Tibial nerve (tissue), 4 donors: ENCODE measurements at regions not wholly inside any gene's neighbourhood (a gene's known extent, or its start where the extent isn't known, plus 50 kb on each side); places are given as distances from the start of the nearest gene placed in this dataset.

Experiments
- DNase-seq, 2 donors: peaks; one replicate each; pipeline ENCODE4 v3.0.0-alpha.2; 2019; ENCODE audit warnings: low spot score in 2 of 2
- H3K27ac ChIP-seq, 4 donors: fragments of 200-600 bp; sonication (generic) in 3 of 4; one replicate each; pipeline ENCODE4 v1.5.1; 2017 to 2019; ENCODE audit warnings: mild to moderate bottlenecking in 1 of 4
- H3K27me3 ChIP-seq, 2 donors: fragments of 200-600 bp; sonication (generic) in 1 of 2; one replicate each; pipeline versions ENCODE4 v1.5.1 to v1.6.0; 2017 to 2019
- H3K36me3 ChIP-seq, 3 donors: fragments of 200-600 bp; sonication (generic); one replicate each; pipeline ENCODE4 v1.5.1; 2018 to 2019
- H3K4me1 ChIP-seq, 4 donors: fragments of 200-600 bp; sonication (generic) in 3 of 4; one replicate each; pipeline ENCODE4 v1.5.1; 2017 to 2019
- H3K4me3 ChIP-seq, 4 donors: fragments of 200-600 bp; sonication (generic) in 3 of 4; one replicate each; pipeline ENCODE4 v1.5.1; 2017 to 2019; ENCODE audit warnings: mild to moderate bottlenecking in 1 of 4, moderate library complexity in 1 of 4
- H3K9me3 ChIP-seq, 4 donors: fragments of 200-600 bp; sonication (generic) in 3 of 4; one replicate each; pipeline ENCODE4 v1.5.1; 2017 to 2019
- CTCF ChIP-seq, 5 experiments: fragments of 200-600 bp in 3 of 5; fragments of 450-650 bp in 2 of 5; sonication (generic) in 3 of 5; IDR thresholded peaks; one replicate each; pipeline ENCODE4 v1.5.1; 2016 to 2019; ENCODE audit warnings: antibody characterized with exemption in 5 of 5, mild to moderate bottlenecking in 3 of 5, moderate library complexity in 2 of 5
- EP300 ChIP-seq, 2 donors: sonication (generic); formaldehyde crosslinking; IDR thresholded peaks; one replicate each; pipeline ENCODE4 v1.6.1; 2017; ENCODE audit warnings: antibody characterized with exemption in 2 of 2, mild to moderate bottlenecking in 1 of 2
- POLR2A ChIP-seq, 2 donors: fragments of 450-650 bp; IDR thresholded peaks; one replicate each; pipeline ENCODE4 v1.6.1; 2017; ENCODE audit warnings: antibody characterized with exemption in 2 of 2, mild to moderate bottlenecking in 2 of 2, moderate library complexity in 2 of 2
- WGBS, 2 donors: methylation state at CpG; one replicate each; pipeline ENCODE4 v1.1.5; 2018; 5-methylcytosine and 5-hydroxymethylcytosine counted together

- Histone ChIP-seq H3K36me3 (no peaks in the 10 kb centered on the region), H3K9me3 (no peaks in the 10 kb centered on the region), H3K27me3 (no peaks in the 10 kb centered on the region), H3K4me3 (no peak overlapping the region), H3K4me1 (peaks cover 0 to 43% (median 10%) of the 10 kb centered on the region in 4 donors), H3K27ac (peak overlapping the region in 2 of 4 donors; percentile 74 to 79)
- TF ChIP-seq CTCF (IDR thresholded peaks at IDR 0.05) (no peak), POLR2A (IDR thresholded peaks at IDR 0.05) (no peak), EP300 (IDR thresholded peaks at IDR 0.05) (no peak)
- no peak for DNase-seq
- 67 to 78% methylated on average over 2 of the region's 2 CpGs for WGBS, 2 donors
Observed at GRCh38 chr9:683509-684021, 157.9 kb upstream of the DMRT1 start.

GRCh38 chr9:684054-684890 is 157.2 kb upstream of the DMRT1 start:
- H3K9me3 ChIP-seq: no peaks in the 10 kb centered on the region
- no peaks in the 10 kb centered on the region for H3K36me3 ChIP-seq
- 43 to 48% methylated on average over 9 of the region's 9 CpGs for WGBS, 2 donors
- H3K27me3 ChIP-seq: no peaks in the 10 kb centered on the region
- H3K4me1 ChIP-seq: peaks cover 0 to 43% (median 10%) of the 10 kb centered on the region in 4 donors
- TF ChIP-seq CTCF (IDR thresholded peaks at IDR 0.05) (no peak), POLR2A (IDR thresholded peaks at IDR 0.05) (no peak), EP300 (IDR thresholded peaks at IDR 0.05) (no peak)
- H3K27ac ChIP-seq: peak overlapping the region in 2 of 4 donors; percentile 74 to 79
- H3K4me3 ChIP-seq: no peak overlapping the region
- no peak for DNase-seq

- peaks cover 0 to 43% (median 10%) of the 10 kb centered on the region in 4 donors for H3K4me1 ChIP-seq
- no peaks in the 10 kb centered on the region for H3K27me3 ChIP-seq
- no peaks in the 10 kb centered on the region for H3K36me3 ChIP-seq
- H3K27ac ChIP-seq: peak overlapping the region in 2 of 4 donors; percentile 74 to 79
- H3K9me3 ChIP-seq: no peaks in the 10 kb centered on the region
- 54 to 57% methylated on average over 4 of the region's 4 CpGs for WGBS, 2 donors
- DNase-seq: no peak
- H3K4me3 ChIP-seq: no peak overlapping the region
- TF ChIP-seq CTCF (IDR thresholded peaks at IDR 0.05) (no peak), EP300 (IDR thresholded peaks at IDR 0.05) (peak in 1 of 2 donors; percentile 12), POLR2A (IDR thresholded peaks at IDR 0.05) (no peak)
Observed at GRCh38 chr9:684941-685340, 156.6 kb upstream of the DMRT1 start.

GRCh38 chr9:686321-686813 is 155.1 kb upstream of the DMRT1 start:
- DNase-seq: peak in 1 of 2 donors; percentile 22
- H3K4me1 ChIP-seq: peaks cover 0 to 43% (median 10%) of the 10 kb centered on the region in 4 donors
- peak overlapping the region in 3 of 4 donors; percentile 19 to 79 (median 74) for H3K27ac ChIP-seq
- 65 to 67% methylated on average over 7 of the region's 7 CpGs for whole genome bisulfite sequencing, 2 donors
- no peak overlapping the region for H3K4me3 ChIP-seq
- no peaks in the 10 kb centered on the region for H3K9me3 ChIP-seq
- no peaks in the 10 kb centered on the region for H3K27me3 ChIP-seq
- TF ChIP-seq CTCF (IDR thresholded peaks at IDR 0.05): no peak
- no peak for TF ChIP-seq POLR2A (IDR thresholded peaks at IDR 0.05)
- peak in 1 of 2 donors; percentile 79 for TF ChIP-seq EP300 (IDR thresholded peaks at IDR 0.05)
- no peaks in the 10 kb centered on the region for H3K36me3 ChIP-seq
